ENCODE measurements at regions not wholly inside any gene's neighbourhood (a gene's known extent, or its start where the extent isn't known, plus 50 kb on each side); places are given as distances from the start of the nearest gene placed in this dataset.

DNA sequence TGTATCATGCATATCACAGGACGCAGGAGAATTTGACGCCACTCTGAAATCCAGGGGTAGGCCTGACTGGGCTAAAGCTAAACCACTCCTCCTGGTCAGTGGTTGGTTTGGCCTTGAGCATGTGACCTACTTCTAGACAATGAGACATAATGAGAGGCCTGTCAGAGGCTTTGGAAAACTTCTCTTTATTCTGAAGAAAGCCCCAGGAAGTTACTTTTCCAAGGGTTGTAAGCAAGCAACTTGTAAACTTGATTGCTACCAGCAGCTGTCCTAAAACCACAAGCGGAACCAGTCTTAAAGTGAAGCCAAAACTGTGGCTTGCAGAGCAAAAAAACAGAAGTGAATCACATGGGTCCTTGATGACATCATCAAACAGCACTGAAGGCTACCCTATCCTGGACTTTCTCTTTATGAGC lies 138.2 kb upstream of the COX10 start:
- TF ChIP-seq, protein P1, sequence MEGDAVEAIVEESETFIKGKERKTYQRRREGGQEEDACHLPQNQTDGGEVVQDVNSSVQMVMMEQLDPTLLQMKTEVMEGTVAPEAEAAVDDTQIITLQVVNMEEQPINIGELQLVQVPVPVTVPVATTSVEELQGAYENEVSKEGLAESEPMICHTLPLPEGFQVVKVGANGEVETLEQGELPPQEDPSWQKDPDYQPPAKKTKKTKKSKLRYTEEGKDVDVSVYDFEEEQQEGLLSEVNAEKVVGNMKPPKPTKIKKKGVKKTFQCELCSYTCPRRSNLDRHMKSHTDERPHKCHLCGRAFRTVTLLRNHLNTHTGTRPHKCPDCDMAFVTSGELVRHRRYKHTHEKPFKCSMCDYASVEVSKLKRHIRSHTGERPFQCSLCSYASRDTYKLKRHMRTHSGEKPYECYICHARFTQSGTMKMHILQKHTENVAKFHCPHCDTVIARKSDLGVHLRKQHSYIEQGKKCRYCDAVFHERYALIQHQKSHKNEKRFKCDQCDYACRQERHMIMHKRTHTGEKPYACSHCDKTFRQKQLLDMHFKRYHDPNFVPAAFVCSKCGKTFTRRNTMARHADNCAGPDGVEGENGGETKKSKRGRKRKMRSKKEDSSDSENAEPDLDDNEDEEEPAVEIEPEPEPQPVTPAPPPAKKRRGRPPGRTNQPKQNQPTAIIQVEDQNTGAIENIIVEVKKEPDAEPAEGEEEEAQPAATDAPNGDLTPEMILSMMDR (IDR thresholded peaks at IDR 0.05) = no peak
- TF ChIP-seq POLR2AphosphoS5 (IDR thresholded peaks at IDR 0.05; ENCODE audit: low read depth, low read length) (no peak), SIN3A (IDR thresholded peaks at IDR 0.05; ENCODE audit: borderline replicate concordance, insufficient read depth, low read depth, low read length) (no peak)
